ENCODE measurements at regions not wholly inside any gene's neighbourhood (a gene's known extent, or its start where the extent isn't known, plus 50 kb on each side); places are given as distances from the start of the nearest gene placed in this dataset.

- Histone ChIP-seq H3F3A (ENCODE audit: insufficient read depth, low read length) (no peaks in the 10 kb centered on the region), H3K4me3 (ENCODE audit: low read depth, low read length, poor library complexity, severe bottlenecking) (no peak overlapping the region), H4K20me1 (ENCODE audit: insufficient read depth, low read length) (no peaks in the 10 kb centered on the region), H3K79me2 (ENCODE audit: insufficient read depth, low read length) (no peaks in the 10 kb centered on the region), H2AFZ (ENCODE audit: low read length) (no peak overlapping the region), H3K27me3 (ENCODE audit: insufficient read depth, low read length) (no peaks in the 10 kb centered on the region), H3K4me1 (ENCODE audit: insufficient read depth, low read length, severe bottlenecking) (peaks cover 18% of the 10 kb centered on the region), H3K4me2 (ENCODE audit: low read length) (no peak overlapping the region), H3K27ac (ENCODE audit: low read depth, low read length, poor library complexity, severe bottlenecking) (peak overlapping the region; percentile 48), H3K9ac (ENCODE audit: low read length) (no peak overlapping the region), H3K9me2 (ENCODE audit: low read depth, low read length) (no peaks in the 10 kb centered on the region), H3K36me3 (ENCODE audit: insufficient read depth, low read length) (peaks cover 4% of the 10 kb centered on the region; the same call in 1 of the 2 replicates), H3K9me3 (ENCODE audit: low read length) (peaks cover 9% of the 10 kb centered on the region; the same call in 1 of the 2 replicates)
- no peak for TF ChIP-seq CTCF (IDR thresholded peaks at IDR 0.05; ENCODE audit: low read length)
- no peak for TF ChIP-seq EZH2 (IDR thresholded peaks at IDR 0.05; ENCODE audit: borderline replicate concordance, low read length)
Observed at GRCh38 chr9:31336841-31337240, 1047.6 kb upstream of the ACO1 start.

- Histone ChIP-seq H3K4me2 (ENCODE audit: low read length) (peak overlapping the region; percentile 50), H2AFZ (ENCODE audit: low read length) (peak overlapping the region; percentile 87), H3K9ac (ENCODE audit: low read length) (peak overlapping the region; percentile 30)
Observed at GRCh38 chr9:31347082-31347617, 1037.3 kb upstream of the ACO1 start.

GRCh38 chr9:31355159-31355882 is 1029.1 kb upstream of the ACO1 start:
- H3K36me3 ChIP-seq (ENCODE audit: insufficient read depth, low read length) = no peaks in the 10 kb centered on the region
- H3K9me2 ChIP-seq (ENCODE audit: low read depth, low read length) = no peaks in the 10 kb centered on the region
- no peak overlapping the region for H3K4me2 ChIP-seq (ENCODE audit: low read length)
- H3K9me3 ChIP-seq (ENCODE audit: low read length) = no peaks in the 10 kb centered on the region
- TF ChIP-seq CTCF (IDR thresholded peaks at IDR 0.05; ENCODE audit: low read length) (no peak), EZH2 (IDR thresholded peaks at IDR 0.05; ENCODE audit: borderline replicate concordance, low read length) (no peak)
- H2AFZ ChIP-seq (ENCODE audit: low read length) = no peak overlapping the region
- no peak overlapping the region for H3K4me3 ChIP-seq (ENCODE audit: low read depth, low read length, poor library complexity, severe bottlenecking)
- no peak overlapping the region for H3K9ac ChIP-seq (ENCODE audit: low read length)
- no peaks in the 10 kb centered on the region for H4K20me1 ChIP-seq (ENCODE audit: insufficient read depth, low read length)
- no peak overlapping the region for H3K27ac ChIP-seq (ENCODE audit: low read depth, low read length, poor library complexity, severe bottlenecking)
- H3K27me3 ChIP-seq (ENCODE audit: insufficient read depth, low read length) = no peaks in the 10 kb centered on the region
- H3K4me1 ChIP-seq (ENCODE audit: insufficient read depth, low read length, severe bottlenecking) = no peaks in the 10 kb centered on the region
- no peaks in the 10 kb centered on the region for H3K79me2 ChIP-seq (ENCODE audit: insufficient read depth, low read length)
- H3F3A ChIP-seq (ENCODE audit: insufficient read depth, low read length) = no peaks in the 10 kb centered on the region

More at GRCh38 chr9:31347082-31347617, 1037.3 kb upstream of the ACO1 start:
- Histone ChIP-seq H3K36me3 (ENCODE audit: insufficient read depth, low read length) (no peaks in the 10 kb centered on the region), H3K9me3 (ENCODE audit: low read length) (no peaks in the 10 kb centered on the region), H3K27ac (ENCODE audit: low read depth, low read length, poor library complexity, severe bottlenecking) (peak overlapping the region; percentile 85), H3K9me2 (ENCODE audit: low read depth, low read length) (no peaks in the 10 kb centered on the region), H3K27me3 (ENCODE audit: insufficient read depth, low read length) (no peaks in the 10 kb centered on the region), H3K79me2 (ENCODE audit: insufficient read depth, low read length) (no peaks in the 10 kb centered on the region), H3K4me1 (ENCODE audit: insufficient read depth, low read length, severe bottlenecking) (peaks cover 46% of the 10 kb centered on the region), H3F3A (ENCODE audit: insufficient read depth, low read length) (no peaks in the 10 kb centered on the region), H3K4me3 (ENCODE audit: low read depth, low read length, poor library complexity, severe bottlenecking) (peak overlapping the region; percentile 15), H4K20me1 (ENCODE audit: insufficient read depth, low read length) (no peaks in the 10 kb centered on the region)
- TF ChIP-seq CTCF (IDR thresholded peaks at IDR 0.05; ENCODE audit: low read length) = no peak
- TF ChIP-seq EZH2 (IDR thresholded peaks at IDR 0.05; ENCODE audit: borderline replicate concordance, low read length) = no peak
